WTC11 (cell line): ENCODE measurements at regions not wholly inside any gene's neighbourhood (a gene's known extent, or its start where the extent isn't known, plus 50 kb on each side); places are given as distances from the start of the nearest gene placed in this dataset.

Experiments
- ELF4 ChIP-seq: sonication (generic); formaldehyde crosslinking; IDR thresholded peaks from 2 replicates; pipeline ENCODE4 v1.8.1; 2022; ENCODE audit warnings: low read depth, mild to moderate bottlenecking, moderate library complexity, missing genetic modification reagents
- IRF1 ChIP-seq: sonication (generic); formaldehyde crosslinking; IDR thresholded peaks from 2 replicates; pipeline ENCODE4 v1.8.0; 2023; ENCODE audit warnings: missing genetic modification reagents
- ZNF121 ChIP-seq: sonication (generic); formaldehyde crosslinking; IDR thresholded peaks from 2 replicates; pipeline ENCODE4 v1.8.0; 2023; ENCODE audit warnings: missing genetic modification reagents
- TF ChIP-seq, protein P1 (sequence below): fragments of 200-600 bp; IDR thresholded peaks from 2 replicates; pipeline ENCODE4 v1.8.0; 2022; ENCODE audit warnings: antibody characterized with exemption
- TF ChIP-seq, protein P2 (sequence below): sonication (generic); formaldehyde crosslinking; IDR thresholded peaks from 2 replicates; pipeline ENCODE4 v1.8.0; 2022; ENCODE audit warnings: mild to moderate bottlenecking, missing genetic modification reagents

DNA sequence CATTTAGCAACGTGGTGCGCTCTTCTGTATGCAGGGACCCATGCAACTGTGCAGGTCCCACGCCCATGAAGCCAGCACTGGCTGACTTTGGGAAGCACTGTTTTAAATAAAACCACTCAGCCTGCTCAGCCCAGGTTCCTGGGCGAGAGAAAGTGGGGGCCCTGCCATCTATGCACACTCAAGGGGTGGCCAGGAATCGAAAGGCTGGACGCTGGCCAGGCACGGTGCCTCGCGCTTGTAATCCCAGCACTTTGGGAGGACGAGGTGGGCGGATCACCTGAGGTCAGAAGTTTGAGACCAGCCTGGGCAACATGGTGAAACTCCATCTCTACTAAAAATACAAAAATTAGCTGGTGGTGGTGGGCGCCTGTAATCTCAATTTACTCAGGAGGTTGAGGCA lies 179.9 kb upstream of the TBX3 start:
- TF ChIP-seq, protein P1, sequence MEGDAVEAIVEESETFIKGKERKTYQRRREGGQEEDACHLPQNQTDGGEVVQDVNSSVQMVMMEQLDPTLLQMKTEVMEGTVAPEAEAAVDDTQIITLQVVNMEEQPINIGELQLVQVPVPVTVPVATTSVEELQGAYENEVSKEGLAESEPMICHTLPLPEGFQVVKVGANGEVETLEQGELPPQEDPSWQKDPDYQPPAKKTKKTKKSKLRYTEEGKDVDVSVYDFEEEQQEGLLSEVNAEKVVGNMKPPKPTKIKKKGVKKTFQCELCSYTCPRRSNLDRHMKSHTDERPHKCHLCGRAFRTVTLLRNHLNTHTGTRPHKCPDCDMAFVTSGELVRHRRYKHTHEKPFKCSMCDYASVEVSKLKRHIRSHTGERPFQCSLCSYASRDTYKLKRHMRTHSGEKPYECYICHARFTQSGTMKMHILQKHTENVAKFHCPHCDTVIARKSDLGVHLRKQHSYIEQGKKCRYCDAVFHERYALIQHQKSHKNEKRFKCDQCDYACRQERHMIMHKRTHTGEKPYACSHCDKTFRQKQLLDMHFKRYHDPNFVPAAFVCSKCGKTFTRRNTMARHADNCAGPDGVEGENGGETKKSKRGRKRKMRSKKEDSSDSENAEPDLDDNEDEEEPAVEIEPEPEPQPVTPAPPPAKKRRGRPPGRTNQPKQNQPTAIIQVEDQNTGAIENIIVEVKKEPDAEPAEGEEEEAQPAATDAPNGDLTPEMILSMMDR, result no peak
- TF ChIP-seq, protein P2, sequence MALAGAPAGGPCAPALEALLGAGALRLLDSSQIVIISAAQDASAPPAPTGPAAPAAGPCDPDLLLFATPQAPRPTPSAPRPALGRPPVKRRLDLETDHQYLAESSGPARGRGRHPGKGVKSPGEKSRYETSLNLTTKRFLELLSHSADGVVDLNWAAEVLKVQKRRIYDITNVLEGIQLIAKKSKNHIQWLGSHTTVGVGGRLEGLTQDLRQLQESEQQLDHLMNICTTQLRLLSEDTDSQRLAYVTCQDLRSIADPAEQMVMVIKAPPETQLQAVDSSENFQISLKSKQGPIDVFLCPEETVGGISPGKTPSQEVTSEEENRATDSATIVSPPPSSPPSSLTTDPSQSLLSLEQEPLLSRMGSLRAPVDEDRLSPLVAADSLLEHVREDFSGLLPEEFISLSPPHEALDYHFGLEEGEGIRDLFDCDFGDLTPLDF, result no peak
- no peak for TF ChIP-seq ELF4 (CRISPR knock-in tag)
- TF ChIP-seq ZNF121 (CRISPR knock-in tag), result no peak
- no peak for TF ChIP-seq IRF1 (CRISPR knock-in tag)
